CD4-positive, alpha-beta T cell treated with Interleukin-4 for 4 hours (primary cell): ENCODE measurements at regions not wholly inside any gene's neighbourhood (a gene's known extent, or its start where the extent isn't known, plus 50 kb on each side); places are given as distances from the start of the nearest gene placed in this dataset.
A peak's percentile ranks its signal among the peaks of the same experiment; 100 is the strongest.
"Not testable (repeated sequence)": the region's sequence is repeated elsewhere in the genome, so short reads cannot be mapped to it uniquely, and the experiment has no call there.

Experiments used
- DNase-seq: peaks from one replicate; pipeline ENCODE4 v3.0.0-alpha.2; 2020

- no peak for DNase-seq
Measured at GRCh38 chr2:58609326-58609725, 368.2 kb upstream of the FANCL start.

DNA sequence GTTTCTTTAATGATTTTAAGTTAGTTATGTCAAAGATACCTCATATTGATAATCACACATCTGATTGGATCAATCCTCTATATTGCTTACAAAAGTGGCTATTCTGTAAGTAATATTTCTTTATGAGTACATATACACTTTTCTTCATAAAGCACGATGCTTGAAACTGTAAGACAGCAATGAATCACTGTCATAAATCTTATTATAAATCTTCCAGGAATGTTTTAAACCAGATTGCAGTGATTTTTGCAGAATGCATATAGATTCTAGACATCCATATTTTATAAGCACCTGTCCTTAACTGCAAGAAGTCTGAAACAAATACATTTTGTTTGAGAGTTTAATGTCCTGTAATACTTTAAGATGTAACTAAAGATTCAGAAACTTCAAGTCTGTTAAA, 367.0 kb upstream of the FANCL start:
- no peak for DNase-seq

DNA sequence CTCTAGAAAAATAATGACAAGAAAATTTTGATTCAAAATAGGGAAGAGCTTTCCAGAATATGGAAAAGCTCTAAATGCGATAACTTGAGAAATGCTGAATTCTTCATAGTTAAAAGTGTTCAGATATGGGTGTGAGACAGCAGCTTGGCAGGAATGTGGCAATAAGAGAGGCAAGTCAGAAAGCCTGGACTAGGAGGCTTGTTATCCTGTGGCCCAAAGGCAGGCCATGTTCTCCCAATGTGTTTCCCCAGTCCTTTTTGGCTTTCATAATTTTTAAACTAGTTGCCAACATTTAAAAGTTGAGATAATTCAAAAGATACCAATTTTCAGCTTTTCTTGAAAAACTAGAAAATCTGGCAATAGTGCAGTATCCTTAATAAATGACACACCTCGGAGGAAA, 366.3 kb upstream of the FANCL start:
- DNase-seq: no peak

DNA sequence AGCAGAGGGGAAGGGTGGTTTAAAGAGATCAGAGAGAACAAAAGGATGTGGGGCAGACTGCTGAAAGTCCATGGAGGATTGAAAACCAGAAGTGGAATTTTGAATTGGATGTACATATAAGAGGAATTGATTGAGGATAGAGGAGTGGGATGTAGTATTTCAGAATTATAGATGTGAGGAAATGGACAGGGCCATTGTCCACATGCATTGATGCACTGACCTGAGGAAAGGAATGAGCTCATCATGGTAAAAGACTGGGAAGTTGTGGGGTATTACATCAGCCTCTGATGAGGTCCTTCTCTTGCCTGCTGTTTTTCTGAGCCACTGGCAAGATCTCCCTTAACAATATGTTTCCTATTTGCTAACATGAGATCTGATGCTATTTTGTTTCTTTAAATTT, 365.7 kb upstream of the FANCL start:
- no peak for DNase-seq

DNA sequence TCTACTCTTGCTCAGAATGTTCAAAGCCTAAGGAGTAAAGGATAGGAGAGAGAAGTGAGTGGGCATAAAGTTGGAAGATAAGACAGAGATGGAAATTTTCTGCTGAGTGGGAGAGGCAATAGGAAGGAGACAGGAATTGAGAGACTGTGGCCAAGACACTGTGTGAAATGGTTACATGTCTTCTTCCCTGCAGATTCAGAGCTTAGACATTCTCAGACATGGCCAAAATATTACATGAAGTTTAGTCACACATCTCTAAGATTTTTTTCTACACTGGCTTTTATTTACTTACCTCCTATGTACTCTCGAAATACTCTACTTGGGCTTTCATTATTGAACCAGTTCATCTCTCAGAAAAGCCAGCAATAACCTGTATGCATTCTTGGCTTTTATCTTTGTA, 363.0 kb upstream of the FANCL start:
- DNase-seq: no peak

DNA sequence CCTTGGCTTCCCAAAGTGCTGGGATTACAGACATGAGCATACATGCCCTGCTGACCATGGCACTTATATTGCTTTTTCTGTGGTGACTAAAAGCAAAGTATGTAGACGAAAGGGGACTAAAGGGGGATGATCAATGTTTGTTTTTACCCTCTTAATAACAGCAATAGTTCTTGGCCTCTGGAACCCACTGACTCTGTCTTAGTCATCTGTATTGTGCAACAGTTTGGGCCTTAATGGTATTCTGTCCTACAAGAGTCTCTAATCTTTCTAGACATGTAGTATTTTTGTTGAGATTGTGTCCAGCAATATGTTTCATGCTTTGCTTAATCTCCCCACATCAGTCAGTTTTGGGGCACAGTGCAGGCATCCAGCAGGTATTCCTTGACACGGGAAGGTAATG, 359.9 kb upstream of the FANCL start:
- no peak for DNase-seq

- no peak for DNase-seq
Measured at GRCh38 chr2:58598171-58598570, 357.0 kb upstream of the FANCL start.

DNA sequence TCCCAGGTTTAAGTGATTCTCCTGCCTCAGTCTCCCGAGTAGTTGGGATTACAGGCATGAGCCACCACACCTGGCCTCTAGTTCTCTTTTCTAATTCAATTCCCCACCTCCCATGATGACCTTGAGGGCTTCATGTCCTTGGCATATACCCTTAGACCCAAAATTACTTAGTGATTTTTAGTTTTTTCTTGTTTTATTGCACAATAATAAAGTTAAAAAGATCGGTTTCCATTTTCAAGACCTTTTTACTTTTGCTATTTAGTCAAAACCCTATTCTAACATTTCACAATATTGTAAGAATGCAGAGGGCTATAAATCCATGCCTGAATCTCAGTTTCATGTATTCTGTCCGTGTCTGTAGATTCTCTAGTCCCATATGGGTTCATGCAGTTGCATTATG, 354.6 kb upstream of the FANCL start:
- DNase-seq: no peak

- DNase-seq: no peak
Measured at GRCh38 chr2:58594762-58595161, 353.6 kb upstream of the FANCL start.

- no peak for DNase-seq
Measured at GRCh38 chr2:58594175-58594574, 353.1 kb upstream of the FANCL start.

- DNase-seq: not testable (repeated sequence)
Measured at GRCh38 chr2:58586178-58586577, 345.1 kb upstream of the FANCL start.

DNA sequence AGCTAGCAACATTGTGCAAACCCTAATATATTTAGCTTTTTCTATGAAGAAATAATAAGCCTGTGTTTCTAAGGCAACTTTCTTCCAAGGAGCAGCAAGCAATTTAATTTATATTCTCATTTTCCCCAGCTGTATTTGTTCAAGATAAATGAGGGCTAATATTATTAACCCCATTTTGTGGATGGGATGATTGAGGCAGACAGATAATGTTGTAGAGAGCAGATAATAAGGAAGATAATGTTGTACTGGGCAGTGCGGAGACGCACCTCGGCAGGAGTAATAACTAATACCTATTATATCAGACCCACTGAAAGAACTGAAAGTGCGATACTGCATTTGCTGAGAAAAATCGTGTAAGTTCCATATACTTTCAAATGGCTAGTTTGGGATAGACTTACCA, 344.1 kb upstream of the FANCL start:
- DNase-seq: no peak

GRCh38 chr2:58584606-58585118, 343.5 kb upstream of the FANCL start:
- DNase-seq: no peak

GRCh38 chr2:58578276-58578675, 337.2 kb upstream of the FANCL start:
- no peak for DNase-seq

GRCh38 chr2:58574873-58575272, 333.7 kb upstream of the FANCL start:
- no peak for DNase-seq

DNA sequence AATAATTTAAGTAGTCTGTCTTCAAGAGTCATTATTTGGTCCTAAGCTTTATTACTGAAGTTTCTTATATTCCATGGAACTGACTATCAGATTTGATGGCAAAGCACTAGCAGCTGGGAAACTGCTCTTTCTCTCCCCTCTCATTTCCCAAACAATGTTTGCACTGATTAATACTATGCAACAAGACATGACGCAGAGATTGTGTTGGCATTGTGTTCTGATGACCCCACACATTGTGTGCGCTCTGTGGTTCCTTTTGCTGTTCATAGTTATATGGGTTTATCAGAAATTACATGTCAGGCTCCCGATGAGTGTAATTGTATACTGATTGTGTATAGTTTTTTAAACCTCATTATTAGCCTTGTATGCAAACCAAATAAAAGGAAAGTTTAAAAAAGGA, 331.6 kb upstream of the FANCL start:
- no peak for DNase-seq

- DNase-seq: peak; percentile 9
Measured at GRCh38 chr2:58571181-58571852, 330.2 kb upstream of the FANCL start.

- DNase-seq: no peak
Measured at GRCh38 chr2:58569475-58570185, 328.5 kb upstream of the FANCL start.

- DNase-seq: no peak
Measured at GRCh38 chr2:58568901-58569300, 327.8 kb upstream of the FANCL start.

DNA sequence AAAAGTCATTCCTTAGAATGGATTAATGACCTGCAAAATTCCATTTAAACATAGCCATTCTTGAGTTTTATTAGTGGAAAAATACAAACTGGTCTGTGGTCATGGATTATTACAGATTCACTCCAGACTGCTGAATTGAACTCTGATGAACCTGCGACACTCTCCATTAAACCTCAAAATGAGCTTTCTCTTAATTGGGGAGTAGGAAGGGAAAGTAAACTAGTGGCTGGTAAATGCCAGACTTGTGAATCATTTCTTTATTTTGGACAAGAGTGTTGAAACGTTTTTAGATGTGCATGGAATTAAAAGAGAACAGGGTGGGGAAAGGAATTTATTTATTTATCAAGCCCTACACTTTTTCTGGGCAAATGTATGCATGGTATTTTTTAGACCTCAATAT, 321.2 kb upstream of the FANCL start:
- DNase-seq: no peak

DNA sequence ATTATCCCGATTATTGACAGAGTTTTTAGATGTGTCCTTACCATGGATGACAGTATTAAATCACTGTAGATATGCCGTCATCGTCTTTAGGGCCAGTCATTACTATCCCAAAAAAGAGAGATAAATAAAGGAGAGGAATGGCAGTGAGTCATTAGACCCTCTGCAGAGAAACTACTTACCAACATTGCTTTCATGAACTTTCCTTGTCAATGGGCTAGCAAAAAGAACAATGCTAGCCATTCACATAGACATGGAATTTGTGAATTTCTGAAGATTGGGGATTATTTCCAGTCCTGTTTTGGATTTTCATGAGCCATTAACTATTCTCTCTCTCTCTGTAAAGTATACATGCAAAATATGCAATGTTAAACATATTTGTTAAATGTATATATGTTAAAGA, 319.4 kb upstream of the FANCL start:
- no peak for DNase-seq

- DNase-seq: no peak
Measured at GRCh38 chr2:58558881-58559280, 317.8 kb upstream of the FANCL start.

GRCh38 chr2:58557176-58557575, 316.1 kb upstream of the FANCL start:
- no peak for DNase-seq

DNA sequence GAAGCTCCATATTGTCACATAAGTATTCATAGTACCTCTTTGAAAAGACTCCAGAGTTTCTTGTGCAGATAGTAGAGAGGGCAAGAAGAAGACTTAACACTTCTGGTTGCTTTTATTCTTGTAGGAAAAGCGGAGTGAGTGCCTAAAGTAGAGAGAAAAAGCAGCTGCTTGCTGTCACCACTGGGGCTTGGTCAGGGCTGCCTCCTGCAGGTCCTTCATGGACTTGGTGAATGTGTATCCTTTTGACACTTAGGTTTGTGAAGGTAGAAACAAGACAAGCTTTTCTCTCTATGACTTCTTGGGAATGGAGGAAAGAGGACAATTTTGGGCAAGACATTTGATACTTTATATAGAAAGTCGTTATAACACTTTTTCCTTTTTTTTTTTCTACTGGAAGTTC, 312.8 kb upstream of the FANCL start:
- DNase-seq: no peak

GRCh38 chr2:58553522-58553921, 312.4 kb upstream of the FANCL start:
- DNase-seq: no peak
